NCI-H1417 treated with DMSO at 0.1 percent for 48 hours (cell line): ENCODE measurements at regions not wholly inside any gene's neighbourhood (a gene's known extent, or its start where the extent isn't known, plus 50 kb on each side); places are given as distances from the start of the nearest gene placed in this dataset.

Experiments used
- DNase-seq: peaks from one replicate; lab custom pipeline; 2025; lab: John Stamatoyannopoulos, UW

DNA sequence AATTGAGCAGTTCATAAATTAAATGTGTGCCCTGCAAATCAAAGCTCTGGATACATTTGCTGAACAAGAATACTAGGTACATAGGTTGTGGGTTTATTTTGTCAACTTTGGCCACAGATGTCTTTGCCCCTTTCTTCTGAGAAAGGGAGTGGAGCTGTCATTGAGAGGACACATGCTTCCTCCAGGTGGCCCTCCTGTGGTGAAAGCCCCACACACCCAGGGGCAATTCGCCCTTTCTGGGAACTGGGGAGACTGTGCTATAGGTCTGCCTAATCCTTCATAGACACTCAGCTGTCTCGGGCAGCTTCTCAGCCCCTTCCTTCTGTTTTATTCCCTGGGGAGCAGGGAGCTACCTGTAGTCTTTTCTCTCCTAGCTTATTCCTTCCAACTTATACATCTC, 605.7 kb upstream of the DPP6 start:
- no peak for DNase-seq

GRCh38 chr7:153447011-153447410, 605.2 kb upstream of the DPP6 start:
- no peak for DNase-seq

- DNase-seq = no peak
Measured at GRCh38 chr7:153452661-153453060, 599.5 kb upstream of the DPP6 start.

GRCh38 chr7:153454306-153454705, 597.9 kb upstream of the DPP6 start:
- DNase-seq = no peak

GRCh38 chr7:153457746-153458145, 594.5 kb upstream of the DPP6 start:
- DNase-seq = no peak

DNA sequence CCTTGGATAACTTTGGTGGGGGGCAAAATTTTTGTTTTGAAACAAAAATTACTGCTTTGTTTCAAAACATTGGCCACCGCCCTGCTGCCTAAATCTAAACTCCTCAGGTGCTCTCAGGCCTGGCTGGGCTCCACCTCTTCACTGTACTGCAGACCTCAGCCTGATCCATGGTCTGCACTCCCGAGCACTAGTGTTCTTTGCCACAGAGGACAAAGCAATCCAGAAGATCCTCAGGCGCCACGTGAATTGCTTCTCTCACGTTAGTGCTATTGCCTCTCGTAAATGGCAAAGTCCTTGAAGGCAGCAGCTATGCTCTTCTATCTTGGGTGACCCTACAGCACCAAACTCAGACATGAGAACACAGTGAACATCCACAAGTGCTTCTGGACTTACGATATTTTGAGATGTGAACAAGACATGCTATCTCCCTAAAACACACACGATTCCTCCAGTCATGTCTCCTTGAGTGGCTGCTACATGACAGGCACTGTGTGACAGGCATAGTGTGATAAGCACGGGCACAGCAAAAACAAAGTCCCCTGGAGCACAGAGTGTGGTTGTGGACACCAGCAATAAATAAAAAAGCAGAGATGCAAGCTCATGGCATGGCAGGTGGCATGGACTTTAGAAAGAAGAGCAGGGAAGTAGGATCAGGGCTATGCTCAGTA, 582.1 kb upstream of the DPP6 start:
- no peak for DNase-seq

DNA sequence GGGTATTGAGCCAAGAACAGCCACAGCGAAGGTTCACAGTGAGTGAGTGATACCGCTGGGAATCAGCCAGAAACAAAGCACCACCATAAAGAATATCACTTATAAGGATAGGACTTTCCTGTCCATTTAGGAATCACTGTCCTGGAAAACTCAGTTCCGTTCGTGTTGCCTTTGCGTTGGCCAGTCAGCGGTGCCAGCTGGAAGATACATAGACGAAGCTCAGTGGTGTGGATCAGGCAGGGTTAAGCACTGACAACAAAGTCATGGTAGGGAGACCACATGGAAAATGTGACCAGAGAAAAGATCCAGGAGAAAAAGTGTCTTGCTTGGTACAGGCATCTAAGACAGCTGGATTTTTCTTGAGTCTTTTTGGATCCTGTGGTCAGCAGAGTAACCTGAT, 579.7 kb upstream of the DPP6 start:
- DNase-seq = no peak

DNA sequence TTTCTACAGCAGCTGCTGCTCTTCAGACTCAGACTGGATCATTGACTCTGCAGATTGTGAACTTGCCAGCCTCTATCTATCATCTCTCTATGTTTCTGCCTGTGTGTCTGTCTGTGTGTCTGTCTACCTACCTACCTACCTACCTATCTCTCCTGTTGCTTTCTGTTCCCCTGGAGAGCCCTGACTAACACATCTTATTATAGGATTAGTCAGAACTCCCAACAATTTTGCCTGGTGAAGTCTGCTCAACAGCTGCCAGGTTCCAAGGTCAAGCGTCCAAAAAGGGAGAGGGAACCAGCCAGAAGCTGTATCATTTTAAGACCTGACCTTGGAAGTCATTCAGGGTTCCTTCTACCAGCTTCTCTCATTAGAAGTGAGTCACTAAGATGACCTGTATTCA, 579.0 kb upstream of the DPP6 start:
- DNase-seq = no peak

DNA sequence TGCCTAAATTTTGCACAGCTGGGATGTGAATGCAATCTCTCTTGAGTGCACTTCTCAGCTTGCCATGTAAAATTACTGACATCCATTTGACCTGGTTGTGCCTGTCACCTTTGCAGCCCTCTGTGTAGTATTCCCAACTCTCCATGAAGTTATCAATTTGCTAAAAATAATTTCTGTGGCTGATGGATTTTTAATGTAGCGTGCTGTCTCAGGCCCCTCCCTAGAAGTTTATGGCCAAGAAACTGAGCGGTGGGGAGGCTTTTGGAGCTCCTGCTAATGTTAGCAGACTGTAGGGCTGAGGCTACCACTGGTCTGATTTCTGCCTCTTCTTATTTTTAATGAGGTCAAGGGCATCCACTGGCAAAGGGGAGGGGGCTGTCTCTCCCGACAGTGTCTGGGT, 577.0 kb upstream of the DPP6 start:
- DNase-seq = no peak

DNA sequence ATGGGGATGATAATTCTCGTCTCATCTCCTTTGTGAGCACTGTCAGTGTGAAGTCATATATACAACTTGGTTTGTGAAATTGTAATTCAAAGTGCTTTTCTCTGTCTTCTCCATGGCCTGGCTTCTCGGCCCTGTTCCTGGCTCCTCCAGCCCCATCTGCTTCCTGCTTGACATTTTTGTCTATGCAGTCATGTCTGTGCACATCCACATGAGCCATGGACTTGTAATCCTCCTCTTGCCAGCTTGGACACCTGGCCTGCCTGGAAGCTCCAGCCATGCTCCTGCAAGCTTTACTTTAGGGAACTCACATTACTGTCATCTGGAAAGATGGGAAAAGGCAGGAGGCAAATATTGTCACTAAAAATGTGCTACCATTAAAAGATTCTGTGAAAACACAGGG, 576.0 kb upstream of the DPP6 start:
- no peak for DNase-seq

GRCh38 chr7:153496257-153496656, 555.9 kb upstream of the DPP6 start:
- no peak for DNase-seq

DNA sequence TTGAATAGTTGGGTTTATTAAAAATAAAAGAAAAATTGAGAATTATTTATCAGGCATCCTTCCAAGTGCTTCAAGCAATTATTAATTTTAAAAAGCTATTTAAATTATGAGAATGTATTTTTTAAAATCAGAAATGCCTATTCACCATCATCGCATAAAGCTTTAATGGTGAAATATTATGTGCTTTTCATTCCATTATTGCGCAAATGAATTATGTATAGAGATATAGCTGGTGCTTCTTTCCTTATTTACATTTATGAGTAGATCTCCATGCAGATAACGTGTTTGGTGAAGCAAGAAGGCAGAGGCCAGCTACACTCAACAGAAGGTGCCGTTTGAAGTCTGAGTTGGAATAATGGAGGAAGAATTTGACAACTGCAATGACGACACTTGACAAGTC, 549.1 kb upstream of the DPP6 start:
- no peak for DNase-seq

- DNase-seq = no peak
Measured at GRCh38 chr7:153504288-153505075, 547.7 kb upstream of the DPP6 start.

- no peak for DNase-seq
Measured at GRCh38 chr7:153507885-153508284, 544.3 kb upstream of the DPP6 start.

DNA sequence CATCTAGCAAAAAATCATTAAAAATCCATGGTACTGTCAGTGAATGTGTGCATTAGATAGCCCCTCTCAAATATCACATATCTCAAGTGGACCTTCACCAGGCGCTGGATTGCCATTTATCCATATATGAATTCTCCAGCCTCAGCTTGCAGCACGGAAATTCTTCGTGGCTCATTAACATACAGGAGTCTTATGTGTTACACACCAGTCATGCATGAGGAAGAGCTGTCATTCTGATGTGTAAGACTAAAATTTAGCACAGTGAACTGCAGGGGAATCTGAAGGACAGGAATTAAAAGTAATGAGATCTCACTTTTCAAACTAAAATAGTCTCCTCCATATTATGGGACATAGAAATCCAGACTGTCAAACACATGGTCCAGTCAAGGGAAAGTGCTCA, 542.4 kb upstream of the DPP6 start:
- no peak for DNase-seq

DNA sequence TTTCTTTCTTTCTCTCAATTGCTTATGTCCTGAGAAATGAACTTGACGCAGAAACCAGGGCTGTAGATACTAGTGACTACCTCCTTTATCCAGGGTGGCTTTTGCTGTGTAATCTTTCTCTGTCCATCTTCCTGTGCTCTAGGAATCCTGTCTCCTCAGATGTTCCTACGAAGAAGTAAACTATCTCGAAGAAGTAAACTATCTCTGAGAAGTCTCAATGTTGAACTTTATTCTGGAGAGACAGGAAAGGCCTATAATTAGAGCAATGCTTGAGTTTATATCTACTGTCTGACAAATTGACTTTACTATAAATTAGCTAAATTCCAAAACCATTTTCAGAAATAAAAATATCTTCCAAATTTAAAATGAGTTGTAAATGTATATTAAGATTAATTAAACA, 541.5 kb upstream of the DPP6 start:
- DNase-seq = no peak

DNA sequence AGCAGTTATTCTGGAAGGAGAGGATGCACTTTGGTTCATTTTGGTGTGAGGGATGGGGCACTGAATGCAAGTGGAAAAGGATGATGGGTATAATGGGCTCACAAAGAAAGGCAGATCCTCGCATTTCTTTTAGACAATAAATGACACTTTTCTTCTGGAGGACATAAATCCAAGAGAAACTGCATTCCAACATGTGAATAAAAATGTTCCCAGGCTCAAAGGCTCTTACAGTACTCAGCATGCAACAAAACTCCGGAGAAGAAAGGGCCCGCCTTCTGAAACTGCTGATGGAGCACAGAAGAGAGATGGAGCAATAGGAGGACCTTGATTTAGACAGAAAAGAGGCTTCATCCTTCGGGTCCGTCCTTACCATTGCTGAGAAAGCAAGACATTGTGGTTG, 538.2 kb upstream of the DPP6 start:
- no peak for DNase-seq

GRCh38 chr7:153515359-153515758, 536.8 kb upstream of the DPP6 start:
- DNase-seq = no peak

DNA sequence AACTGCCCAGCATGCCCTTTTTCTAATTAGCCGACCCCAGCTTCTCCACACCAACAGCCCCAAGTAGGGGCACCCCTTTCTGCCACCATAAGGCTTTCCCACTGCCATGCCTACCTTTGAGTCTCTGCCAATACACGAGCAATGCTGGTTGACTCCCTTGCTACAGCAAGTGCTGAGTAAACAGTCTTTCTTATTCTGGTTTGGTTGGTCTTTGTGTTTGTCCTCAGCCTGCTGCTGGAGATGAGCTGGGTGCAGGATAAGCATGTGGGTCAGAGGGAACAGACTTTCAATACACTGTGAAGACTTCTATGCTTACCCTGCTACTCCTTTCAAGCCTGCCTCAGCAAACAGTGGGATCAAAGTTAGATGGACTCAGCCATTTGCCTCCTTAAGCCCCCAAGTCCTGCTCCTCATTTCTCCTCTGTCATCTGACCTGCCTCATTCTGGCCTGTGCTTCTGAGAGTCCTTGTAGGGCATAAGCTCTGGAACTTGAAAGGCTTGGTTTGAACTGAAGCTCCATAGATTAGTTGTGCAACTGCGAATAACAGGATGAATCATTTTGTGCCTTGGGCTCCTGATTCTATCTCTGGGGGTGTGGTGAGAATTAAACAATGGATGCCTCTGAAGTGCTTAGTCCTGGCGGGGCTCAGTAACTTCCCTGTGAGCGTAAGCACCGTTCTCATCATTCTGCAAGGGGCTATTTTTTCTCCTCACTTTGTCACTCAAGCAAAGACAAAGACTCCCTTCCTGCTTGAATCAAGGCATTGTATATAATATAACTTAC, 533.8 kb upstream of the DPP6 start:
- DNase-seq = no peak

GRCh38 chr7:153521370-153521769, 530.8 kb upstream of the DPP6 start:
- no peak for DNase-seq

DNA sequence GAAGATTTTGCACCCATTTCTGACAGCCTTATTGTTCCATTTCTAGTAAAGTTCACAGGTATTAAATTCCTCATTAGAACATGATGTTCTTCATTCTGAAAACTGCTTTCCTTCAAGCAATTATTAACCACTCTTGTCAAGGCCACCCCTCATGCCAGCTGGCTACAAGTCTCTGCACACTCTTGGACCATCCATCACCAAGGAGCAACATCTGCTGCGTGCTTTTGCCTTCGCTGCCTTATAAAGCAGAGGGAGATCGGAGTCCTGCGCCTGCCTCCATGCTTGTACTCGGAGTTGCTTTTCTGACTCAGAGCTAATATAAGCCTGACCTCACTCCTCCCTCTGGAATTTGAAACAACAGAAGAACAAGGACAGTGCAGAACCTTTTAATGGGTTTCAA, 529.9 kb upstream of the DPP6 start:
- no peak for DNase-seq

DNA sequence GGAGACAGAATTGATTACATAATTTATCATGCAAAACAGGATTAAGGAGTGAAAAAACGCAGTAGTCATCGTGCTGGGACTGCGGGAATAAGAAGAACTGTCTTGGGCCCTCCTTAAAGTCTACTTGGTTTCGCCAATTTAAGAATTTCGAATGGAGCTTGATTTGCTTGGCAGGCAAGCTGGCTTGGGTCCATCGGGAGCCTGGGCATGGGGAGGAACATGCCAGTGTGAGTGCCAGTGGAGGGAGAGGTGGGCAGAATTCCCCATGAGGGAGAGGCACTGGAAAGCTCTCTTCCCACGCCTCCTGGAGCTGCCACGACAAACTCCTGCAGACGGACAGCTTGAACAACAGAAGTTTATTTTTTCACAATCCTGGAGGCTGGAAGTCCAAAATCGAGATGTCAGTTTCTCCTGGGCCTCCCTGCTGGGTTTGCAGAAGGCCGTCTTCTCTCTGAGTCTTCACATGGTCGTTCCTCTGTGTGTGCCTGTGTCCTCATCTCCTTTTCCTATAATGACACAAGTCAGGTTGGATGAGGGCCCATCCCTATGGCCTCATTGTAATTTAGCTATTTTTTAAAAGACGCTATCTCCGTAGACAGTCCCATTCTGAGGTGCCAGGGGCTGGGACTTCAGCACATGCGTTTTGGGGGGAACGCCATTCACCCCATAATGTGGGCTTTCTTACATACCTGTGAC, 528.7 kb upstream of the DPP6 start:
- no peak for DNase-seq
